ENCODE measurements at regions not wholly inside any gene's neighbourhood (a gene's known extent, or its start where the extent isn't known, plus 50 kb on each side); places are given as distances from the start of the nearest gene placed in this dataset.

- TF ChIP-seq ZNF274 (IDR thresholded peaks at IDR 0.05; ENCODE audit: low read depth, low read length) (no peak), YY1 (IDR thresholded peaks at IDR 0.05; ENCODE audit: insufficient read depth, insufficient read length) (no peak)
These were observed 204.7 kb downstream of the TTC32 start for GRCh38 chr2:19697131-19697530.
